Prostate gland (tissue), 2 donors: ENCODE measurements at regions not wholly inside any gene's neighbourhood (a gene's known extent, or its start where the extent isn't known, plus 50 kb on each side); places are given as distances from the start of the nearest gene placed in this dataset.

Experiments used
- CTCF ChIP-seq, 4 experiments: fragments of 200-600 bp in 2 of 4; fragments of 450-650 bp in 2 of 4; sonication (generic) in 2 of 4; IDR thresholded peaks; 1 replicate in 3 of 4; 2 replicates in 1 of 4; pipeline ENCODE4 v1.5.1; 2016 to 2019; ENCODE audit warnings: antibody characterized with exemption in 4 of 4, mild to moderate bottlenecking in 2 of 4, moderate library complexity in 2 of 4
- POLR2A ChIP-seq: fragments of 450-650 bp; IDR thresholded peaks from one replicate; pipeline ENCODE4 v1.6.1; 2016; ENCODE audit warnings: antibody characterized with exemption, mild to moderate bottlenecking
- POLR2AphosphoS5 ChIP-seq: sonication (generic); formaldehyde crosslinking; IDR thresholded peaks from one replicate; pipeline ENCODE4 v1.6.1; 2017; ENCODE audit warnings: antibody characterized with exemption

- TF ChIP-seq POLR2AphosphoS5 (no peak), CTCF (IDR thresholded peaks at IDR 0.05) (no peak), POLR2A (no peak)
Measured at GRCh38 chr12:102748704-102749103, 168.3 kb downstream of the PAH start.
